Liver (tissue), 3 donors: ENCODE measurements at regions not wholly inside any gene's neighbourhood (a gene's known extent, or its start where the extent isn't known, plus 50 kb on each side); places are given as distances from the start of the nearest gene placed in this dataset.

Source experiments
- ATF3 ChIP-seq: IDR thresholded peaks from 2 replicates; pipeline ENCODE4 v1.6.1; 2016; ENCODE audit warnings: antibody characterized with exemption
- EGR1 ChIP-seq, 2 donors: IDR thresholded peaks; 2 replicates each; pipeline ENCODE4 v1.6.1; 2016 to 2018; ENCODE audit warnings: antibody characterized with exemption in 2 of 2, low read depth in 2 of 2
- FOXA1 ChIP-seq: IDR thresholded peaks from 2 replicates; pipeline ENCODE4 v1.6.1; 2016; ENCODE audit warnings: antibody characterized with exemption
- GABPA ChIP-seq, 2 donors: IDR thresholded peaks in 1 of 2; conservative IDR thresholded peaks in 1 of 2; 2 replicates each; pipeline ENCODE4 v1.6.1; 2016; ENCODE audit warnings: antibody characterized with exemption in 2 of 2, mild to moderate bottlenecking in 1 of 2, moderate library complexity in 1 of 2
- HNF4G ChIP-seq: IDR thresholded peaks from 2 replicates; pipeline ENCODE4 v1.6.1; 2016; ENCODE audit warnings: antibody characterized with exemption
- RAD21 ChIP-seq, 2 donors: IDR thresholded peaks; 2 replicates each; pipeline ENCODE4 v1.6.1; 2016; ENCODE audit warnings: antibody characterized with exemption in 2 of 2, mild to moderate bottlenecking in 2 of 2
- REST ChIP-seq: IDR thresholded peaks from 2 replicates; pipeline ENCODE4 v1.6.1; 2016; ENCODE audit warnings: antibody characterized with exemption, mild to moderate bottlenecking
- SP1 ChIP-seq: IDR thresholded peaks from 2 replicates; pipeline ENCODE4 v1.6.1; 2018; ENCODE audit warnings: antibody characterized with exemption, mild to moderate bottlenecking
- TAF1 ChIP-seq: conservative IDR thresholded peaks from 2 replicates; pipeline ENCODE4 v1.6.1; 2016; ENCODE audit warnings: antibody characterized with exemption, mild to moderate bottlenecking
- YY1 ChIP-seq: IDR thresholded peaks from 2 replicates; pipeline ENCODE4 v1.6.1; 2016; ENCODE audit warnings: antibody characterized with exemption, mild to moderate bottlenecking
- TF ChIP-seq, protein P1 (sequence below): fragments of 150-350 bp; IDR thresholded peaks from 2 replicates; pipeline ENCODE4 v1.5.1; 2017; ENCODE audit warnings: improper control_type of control experiment, low read depth, low read length; ENCODE audit not compliant: missing input control
- TF ChIP-seq, protein P2 (sequence below): IDR thresholded peaks from 2 replicates; pipeline ENCODE4 v1.6.1; 2016; ENCODE audit warnings: antibody characterized with exemption
- TF ChIP-seq, protein P3 (sequence below): IDR thresholded peaks from 2 replicates; pipeline ENCODE4 v1.6.1; 2016; ENCODE audit warnings: antibody characterized with exemption
- donor health status: healthy.
- donor health status: healthy.

DNA sequence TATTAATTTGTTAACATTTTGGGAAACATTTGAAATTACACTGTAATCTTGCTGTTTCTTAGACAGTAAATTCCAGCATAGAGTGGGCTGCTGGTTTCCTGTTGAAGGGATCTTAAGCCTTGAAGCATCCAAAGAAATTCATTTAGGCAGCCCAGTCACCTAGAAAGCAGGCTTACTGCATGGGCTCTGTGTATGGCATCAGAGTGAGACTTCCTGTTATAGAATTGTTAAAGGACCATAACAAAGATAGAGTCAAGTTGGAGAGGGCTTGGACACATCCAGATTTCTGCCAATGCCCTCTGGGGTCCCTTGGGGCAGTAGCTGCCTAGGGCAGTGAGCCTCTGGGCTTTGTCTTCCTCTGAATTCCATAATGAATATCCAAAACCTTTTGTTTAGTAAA, 149.2 kb downstream of the DYRK2 start:
- TF ChIP-seq, protein P1, sequence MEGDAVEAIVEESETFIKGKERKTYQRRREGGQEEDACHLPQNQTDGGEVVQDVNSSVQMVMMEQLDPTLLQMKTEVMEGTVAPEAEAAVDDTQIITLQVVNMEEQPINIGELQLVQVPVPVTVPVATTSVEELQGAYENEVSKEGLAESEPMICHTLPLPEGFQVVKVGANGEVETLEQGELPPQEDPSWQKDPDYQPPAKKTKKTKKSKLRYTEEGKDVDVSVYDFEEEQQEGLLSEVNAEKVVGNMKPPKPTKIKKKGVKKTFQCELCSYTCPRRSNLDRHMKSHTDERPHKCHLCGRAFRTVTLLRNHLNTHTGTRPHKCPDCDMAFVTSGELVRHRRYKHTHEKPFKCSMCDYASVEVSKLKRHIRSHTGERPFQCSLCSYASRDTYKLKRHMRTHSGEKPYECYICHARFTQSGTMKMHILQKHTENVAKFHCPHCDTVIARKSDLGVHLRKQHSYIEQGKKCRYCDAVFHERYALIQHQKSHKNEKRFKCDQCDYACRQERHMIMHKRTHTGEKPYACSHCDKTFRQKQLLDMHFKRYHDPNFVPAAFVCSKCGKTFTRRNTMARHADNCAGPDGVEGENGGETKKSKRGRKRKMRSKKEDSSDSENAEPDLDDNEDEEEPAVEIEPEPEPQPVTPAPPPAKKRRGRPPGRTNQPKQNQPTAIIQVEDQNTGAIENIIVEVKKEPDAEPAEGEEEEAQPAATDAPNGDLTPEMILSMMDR: no peak
- TF ChIP-seq SP1 (no peak), YY1 (no peak), RAD21 (IDR thresholded peaks at IDR 0.05) (no peak), TAF1 (no peak), GABPA (IDR thresholded peaks at IDR 0.05 in 1 of 2, conservative IDR thresholded peaks at IDR 0.05 in 1 of 2) (no peak), EGR1 (IDR thresholded peaks at IDR 0.05; ENCODE audit: low read depth in 2 of 2) (no peak), HNF4G (no peak), FOXA1 (no peak), REST (no peak), ATF3 (no peak)
- TF ChIP-seq, protein P2, sequence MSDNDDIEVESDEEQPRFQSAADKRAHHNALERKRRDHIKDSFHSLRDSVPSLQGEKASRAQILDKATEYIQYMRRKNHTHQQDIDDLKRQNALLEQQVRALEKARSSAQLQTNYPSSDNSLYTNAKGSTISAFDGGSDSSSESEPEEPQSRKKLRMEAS: no peak
- TF ChIP-seq, protein P3, sequence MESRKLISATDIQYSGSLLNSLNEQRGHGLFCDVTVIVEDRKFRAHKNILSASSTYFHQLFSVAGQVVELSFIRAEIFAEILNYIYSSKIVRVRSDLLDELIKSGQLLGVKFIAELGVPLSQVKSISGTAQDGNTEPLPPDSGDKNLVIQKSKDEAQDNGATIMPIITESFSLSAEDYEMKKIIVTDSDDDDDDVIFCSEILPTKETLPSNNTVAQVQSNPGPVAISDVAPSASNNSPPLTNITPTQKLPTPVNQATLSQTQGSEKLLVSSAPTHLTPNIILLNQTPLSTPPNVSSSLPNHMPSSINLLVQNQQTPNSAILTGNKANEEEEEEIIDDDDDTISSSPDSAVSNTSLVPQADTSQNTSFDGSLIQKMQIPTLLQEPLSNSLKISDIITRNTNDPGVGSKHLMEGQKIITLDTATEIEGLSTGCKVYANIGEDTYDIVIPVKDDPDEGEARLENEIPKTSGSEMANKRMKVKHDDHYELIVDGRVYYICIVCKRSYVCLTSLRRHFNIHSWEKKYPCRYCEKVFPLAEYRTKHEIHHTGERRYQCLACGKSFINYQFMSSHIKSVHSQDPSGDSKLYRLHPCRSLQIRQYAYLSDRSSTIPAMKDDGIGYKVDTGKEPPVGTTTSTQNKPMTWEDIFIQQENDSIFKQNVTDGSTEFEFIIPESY: no peak
